Brain microvascular endothelial cell (primary cell): ENCODE measurements at regions not wholly inside any gene's neighbourhood (a gene's known extent, or its start where the extent isn't known, plus 50 kb on each side); places are given as distances from the start of the nearest gene placed in this dataset.
"Not testable (repeated sequence)": the region's sequence is repeated elsewhere in the genome, so short reads cannot be mapped to it uniquely, and the experiment has no call there.

Source experiments
- DNase-seq: peaks from one replicate; pipeline ENCODE4 v3.0.0-alpha.2; 2020
- H3K27ac ChIP-seq: fragments of 250-450 bp; sonication (Bioruptor Pico); 2 replicates; pipeline ENCODE4 v1.5.1; 2020; ENCODE audit warnings: mild to moderate bottlenecking, moderate library complexity
- H3K27me3 ChIP-seq: fragments of 250-450 bp; sonication (Bioruptor Pico); replicated peaks from 2 replicates; pipeline ENCODE4 v1.5.1; 2020; ENCODE audit warnings: mild to moderate bottlenecking
- H3K36me3 ChIP-seq: fragments of 250-450 bp; sonication (Bioruptor Pico); replicated peaks from 2 replicates; pipeline ENCODE4 v1.5.1; 2020; ENCODE audit warnings: mild to moderate bottlenecking
- H3K4me3 ChIP-seq: 2 replicates; pipeline ENCODE4 v1.5.1; 2011; ENCODE audit warnings: low read depth, mild to moderate bottlenecking, control low read depth, low read length, moderate library complexity
- in situ Hi-C: cut with HindIII; loops from 2 replicates; pipeline ENCODE4 v1.10.0; 2017; ENCODE audit warnings: low sequenced_read_pairs, low pct_ligation_motif_present
- TF ChIP-seq, protein P1 (sequence below): IDR thresholded peaks from 2 replicates; pipeline ENCODE4 v1.5.1; 2011; ENCODE audit warnings: low read depth, mild to moderate bottlenecking, moderate library complexity, low read length, control low read depth, inconsistent platforms; ENCODE audit errors: missing control alignments

DNA sequence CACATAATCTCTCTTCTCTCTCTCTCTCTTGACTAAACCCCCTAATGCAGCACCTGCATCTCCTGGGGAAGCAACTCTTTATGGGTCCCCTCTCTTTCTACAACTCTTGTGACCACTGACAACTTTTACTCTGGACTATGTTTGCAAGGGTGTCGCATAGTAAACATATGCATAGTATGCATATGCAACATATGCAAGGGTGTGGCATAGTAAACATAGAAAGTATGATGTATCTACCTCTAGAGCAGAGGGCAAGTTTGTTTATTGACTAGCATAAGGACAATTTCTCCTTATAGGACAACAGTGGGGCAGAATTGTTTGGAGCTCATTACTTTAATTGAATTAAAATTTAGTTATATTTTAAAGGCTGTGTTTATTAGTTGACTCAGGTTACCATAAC lies 462.5 kb downstream of the AMY1C start:
- no peak for DNase-seq
- Histone ChIP-seq H3K27ac (no peak overlapping the region), H3K36me3 (no peaks in the 10 kb centered on the region), H3K4me3 (no peak overlapping the region), H3K27me3 (no peaks in the 10 kb centered on the region)
- in situ Hi-C loops: no loop called here
- TF ChIP-seq, protein P1, sequence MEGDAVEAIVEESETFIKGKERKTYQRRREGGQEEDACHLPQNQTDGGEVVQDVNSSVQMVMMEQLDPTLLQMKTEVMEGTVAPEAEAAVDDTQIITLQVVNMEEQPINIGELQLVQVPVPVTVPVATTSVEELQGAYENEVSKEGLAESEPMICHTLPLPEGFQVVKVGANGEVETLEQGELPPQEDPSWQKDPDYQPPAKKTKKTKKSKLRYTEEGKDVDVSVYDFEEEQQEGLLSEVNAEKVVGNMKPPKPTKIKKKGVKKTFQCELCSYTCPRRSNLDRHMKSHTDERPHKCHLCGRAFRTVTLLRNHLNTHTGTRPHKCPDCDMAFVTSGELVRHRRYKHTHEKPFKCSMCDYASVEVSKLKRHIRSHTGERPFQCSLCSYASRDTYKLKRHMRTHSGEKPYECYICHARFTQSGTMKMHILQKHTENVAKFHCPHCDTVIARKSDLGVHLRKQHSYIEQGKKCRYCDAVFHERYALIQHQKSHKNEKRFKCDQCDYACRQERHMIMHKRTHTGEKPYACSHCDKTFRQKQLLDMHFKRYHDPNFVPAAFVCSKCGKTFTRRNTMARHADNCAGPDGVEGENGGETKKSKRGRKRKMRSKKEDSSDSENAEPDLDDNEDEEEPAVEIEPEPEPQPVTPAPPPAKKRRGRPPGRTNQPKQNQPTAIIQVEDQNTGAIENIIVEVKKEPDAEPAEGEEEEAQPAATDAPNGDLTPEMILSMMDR: no peak

DNA sequence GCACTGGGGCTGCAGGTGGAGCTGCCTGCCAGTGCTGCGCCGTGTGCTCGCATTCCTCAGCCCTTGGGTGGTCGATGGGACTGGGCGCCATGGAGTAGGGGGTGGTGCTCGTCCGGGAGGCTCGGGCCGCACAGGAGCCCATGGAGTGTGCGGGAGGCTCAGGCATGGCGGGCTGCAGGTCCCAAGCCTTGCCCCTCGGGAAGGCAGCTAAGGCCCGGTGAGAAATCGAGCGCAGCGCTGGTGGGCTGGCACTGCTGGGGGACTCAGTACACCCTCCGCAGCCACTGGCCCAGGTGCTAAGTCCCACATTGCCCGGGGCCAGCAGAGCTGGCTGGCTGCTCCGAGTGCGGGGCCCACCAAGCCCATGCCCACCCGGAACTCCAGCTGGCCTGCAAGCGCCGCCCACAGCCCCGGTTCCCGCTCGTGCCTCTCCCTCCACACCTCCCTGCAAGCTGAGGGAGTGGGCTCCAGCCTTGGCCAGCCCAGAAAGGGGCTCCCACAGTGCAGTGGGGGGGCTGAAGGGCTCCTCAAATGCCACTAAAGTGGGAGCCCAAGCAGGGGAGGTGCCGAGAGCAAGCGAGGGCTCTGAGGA lies 467.8 kb downstream of the AMY1C start:
- H3K4me3 ChIP-seq, H3K27ac ChIP-seq, in situ Hi-C loops, DNase-seq, H3K36me3 ChIP-seq, H3K27me3 ChIP-seq: not testable (repeated sequence)

DNA sequence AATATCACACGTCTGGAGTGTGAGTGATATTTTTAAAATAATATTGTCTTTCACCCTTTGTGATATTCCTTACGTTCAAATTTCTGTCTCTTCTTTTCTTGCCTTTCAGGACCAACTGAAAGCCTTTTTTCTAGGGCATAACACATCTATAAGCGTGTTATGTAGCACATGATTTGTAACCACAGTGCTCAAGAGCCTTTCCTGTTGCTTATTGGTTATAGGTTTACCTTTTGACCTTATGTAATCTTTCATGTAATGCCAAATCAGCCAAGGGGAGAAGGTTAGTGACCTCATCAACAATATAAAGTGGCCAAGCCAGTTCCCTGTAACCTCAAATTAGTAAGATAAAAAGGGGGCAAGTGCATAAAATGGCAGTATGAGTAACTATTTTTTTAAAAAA lies 480.2 kb downstream of the AMY1C start:
- DNase-seq: no peak
- Histone ChIP-seq H3K27me3 (no peaks in the 10 kb centered on the region), H3K27ac (no peak overlapping the region), H3K36me3 (no peaks in the 10 kb centered on the region), H3K4me3 (no peak overlapping the region)
- TF ChIP-seq, protein P1: no peak
- in situ Hi-C loops: no loop called here

DNA sequence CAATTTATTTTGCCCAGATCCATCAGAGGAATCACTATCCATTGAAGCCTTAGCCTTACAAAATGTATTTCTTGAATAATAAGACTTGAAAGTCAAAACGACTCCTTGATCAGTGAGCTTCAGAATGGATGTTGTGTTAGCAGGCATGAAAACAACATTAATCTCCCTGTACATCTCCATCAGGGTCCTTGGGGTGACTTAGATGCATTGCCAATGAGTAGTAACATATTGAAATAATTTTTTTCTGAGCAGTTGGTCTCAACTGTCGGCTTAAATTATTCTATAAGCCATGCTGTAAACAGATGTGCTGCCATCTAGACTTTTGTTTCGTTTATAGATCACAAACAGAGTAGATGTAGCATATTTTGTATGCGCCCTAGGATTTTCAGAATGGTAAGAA lies 482.0 kb downstream of the AMY1C start:
- in situ Hi-C loops: no loop called here

DNA sequence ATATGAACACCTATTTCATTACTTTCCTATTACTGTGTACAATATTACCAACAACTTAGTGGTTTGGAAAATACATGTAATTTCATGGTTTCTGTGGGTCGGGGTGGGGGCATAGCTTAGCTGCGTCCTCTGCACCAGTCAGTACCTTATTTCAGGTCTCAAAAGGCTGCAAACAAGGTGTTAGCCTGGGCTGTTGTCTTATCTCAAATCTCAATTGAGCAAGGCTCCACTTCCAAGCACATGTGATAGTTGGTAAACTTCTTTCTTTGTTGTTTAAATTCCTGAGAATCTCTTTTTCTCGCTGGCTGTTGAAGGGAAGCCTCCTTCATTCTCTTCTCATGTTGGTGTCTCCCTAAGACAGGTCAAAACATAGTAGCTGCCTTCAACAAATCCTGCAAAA lies 485.4 kb downstream of the AMY1C start:
- no peaks in the 10 kb centered on the region for H3K27me3 ChIP-seq
- TF ChIP-seq, protein P1: no peak
- no peak for DNase-seq
- H3K4me3 ChIP-seq: no peak overlapping the region
- in situ Hi-C loops: no loop called here
- no peak overlapping the region for H3K27ac ChIP-seq
- no peaks in the 10 kb centered on the region for H3K36me3 ChIP-seq

More for the DNA sequence above, 482.0 kb downstream of the AMY1C start:
- H3K27ac ChIP-seq: no peak overlapping the region
- H3K4me3 ChIP-seq: no peak overlapping the region
- TF ChIP-seq, protein P1: no peak
- DNase-seq: no peak
- H3K36me3 ChIP-seq: no peaks in the 10 kb centered on the region
- no peaks in the 10 kb centered on the region for H3K27me3 ChIP-seq

DNA sequence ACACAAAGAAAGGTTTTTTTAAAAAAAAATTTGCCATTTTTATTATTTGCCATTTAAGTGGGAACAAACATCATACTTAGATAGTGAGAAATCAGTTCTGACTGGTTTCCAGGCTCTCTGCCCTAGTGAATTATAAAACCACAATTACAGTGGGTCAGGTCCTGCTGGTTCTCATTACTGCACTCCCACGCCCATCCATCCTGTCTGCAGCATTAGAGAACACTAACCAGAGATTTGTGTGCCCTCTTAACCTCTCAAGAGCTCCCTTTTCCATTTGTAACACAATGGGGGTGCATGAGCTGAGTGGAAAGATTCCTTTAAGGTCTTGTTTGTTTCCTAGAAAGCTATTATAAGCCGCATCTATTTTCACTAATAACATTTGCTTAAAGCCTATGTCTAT lies 489.3 kb downstream of the AMY1C start:
- in situ Hi-C loops: no loop called here

More for the DNA sequence above, 489.3 kb downstream of the AMY1C start:
- Histone ChIP-seq H3K27ac (no peak overlapping the region), H3K27me3 (no peaks in the 10 kb centered on the region), H3K36me3 (no peaks in the 10 kb centered on the region), H3K4me3 (no peak overlapping the region)
- no peak for DNase-seq
- TF ChIP-seq, protein P1: no peak
